HG03460 (cell line): ENCODE measurements at regions not wholly inside any gene's neighbourhood (a gene's known extent, or its start where the extent isn't known, plus 50 kb on each side); places are given as distances from the start of the nearest gene placed in this dataset.

ENCODE experiments used
- ATAC-seq: cut with Tn5 transposase; IDR thresholded peaks from one replicate; pipeline ENCODE4 v1.9.1; 2021; ENCODE audit not compliant: unreplicated experiment

- ATAC-seq: no peak
Measured at GRCh38 chr10:44301781-44302355, 83.0 kb downstream of the CXCL12 start.

DNA sequence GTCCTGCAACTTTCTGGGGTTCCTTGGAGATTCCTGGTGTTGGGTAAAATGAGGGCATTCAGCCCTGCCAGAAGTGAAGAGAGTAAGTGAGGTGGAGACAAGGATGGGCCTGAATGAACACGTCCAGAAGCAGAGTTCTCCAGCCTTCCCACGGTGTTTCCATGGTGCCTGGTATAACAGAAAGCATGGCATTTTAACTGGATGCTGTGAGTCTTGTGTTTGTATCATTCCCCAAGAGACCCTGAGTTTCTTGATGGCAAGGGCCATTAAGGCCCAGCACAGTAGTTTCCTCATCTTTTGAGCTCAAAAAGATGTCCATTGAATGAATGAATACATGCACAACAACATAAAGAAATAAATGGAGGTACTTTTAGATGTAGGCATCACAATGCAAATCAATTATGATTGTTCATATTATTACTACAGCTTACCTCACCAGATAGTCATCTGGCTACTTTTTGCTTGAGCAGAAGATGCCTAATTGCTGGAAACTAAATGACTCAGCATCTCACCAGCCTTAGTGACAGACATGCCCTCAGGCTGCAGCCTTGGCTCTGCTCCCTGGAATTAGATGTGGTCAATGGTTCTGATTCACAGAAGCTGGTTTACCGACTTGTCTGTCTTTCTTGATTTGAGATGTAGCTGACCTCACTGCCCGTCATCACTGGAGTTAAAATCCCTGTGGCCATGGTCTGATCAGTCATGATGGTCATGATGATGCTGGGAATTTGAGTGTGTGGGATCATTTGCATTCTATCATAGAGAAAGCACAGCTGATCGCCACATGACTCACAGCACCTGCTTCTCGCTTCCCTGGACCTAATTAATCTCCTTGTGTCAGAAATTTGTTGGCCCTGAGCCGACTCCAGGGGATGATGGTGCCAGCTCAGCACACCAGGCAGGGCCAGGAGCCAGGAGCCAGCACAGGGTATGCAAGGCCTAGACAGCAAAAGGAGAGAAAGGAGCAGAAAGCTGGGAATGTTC is 83.9 kb downstream of the CXCL12 start:
- ATAC-seq: peak; percentile 56

DNA sequence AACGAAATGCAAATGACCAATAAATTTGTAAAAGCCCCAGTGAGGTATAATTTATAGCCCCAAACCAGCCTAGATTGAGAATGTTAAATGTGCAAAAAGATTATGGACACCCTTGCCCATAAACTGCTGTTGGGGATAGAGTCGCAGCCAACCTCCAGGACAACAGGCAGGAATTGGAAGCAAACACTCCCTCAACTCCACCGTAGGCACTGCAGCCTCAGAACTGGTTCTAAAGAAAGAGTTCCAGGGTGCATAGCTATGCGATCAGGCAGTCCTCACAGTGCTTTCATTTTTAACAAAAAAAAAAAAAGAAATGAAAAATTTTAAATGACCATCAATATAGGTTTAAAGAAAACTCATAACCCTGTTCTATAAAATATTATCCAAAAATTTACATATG is 86.2 kb downstream of the CXCL12 start:
- no peak for ATAC-seq

- ATAC-seq: no peak
Measured at GRCh38 chr10:44297963-44298362, 86.9 kb downstream of the CXCL12 start.

GRCh38 chr10:44295644-44296241 is 89.2 kb downstream of the CXCL12 start:
- no peak for ATAC-seq

DNA sequence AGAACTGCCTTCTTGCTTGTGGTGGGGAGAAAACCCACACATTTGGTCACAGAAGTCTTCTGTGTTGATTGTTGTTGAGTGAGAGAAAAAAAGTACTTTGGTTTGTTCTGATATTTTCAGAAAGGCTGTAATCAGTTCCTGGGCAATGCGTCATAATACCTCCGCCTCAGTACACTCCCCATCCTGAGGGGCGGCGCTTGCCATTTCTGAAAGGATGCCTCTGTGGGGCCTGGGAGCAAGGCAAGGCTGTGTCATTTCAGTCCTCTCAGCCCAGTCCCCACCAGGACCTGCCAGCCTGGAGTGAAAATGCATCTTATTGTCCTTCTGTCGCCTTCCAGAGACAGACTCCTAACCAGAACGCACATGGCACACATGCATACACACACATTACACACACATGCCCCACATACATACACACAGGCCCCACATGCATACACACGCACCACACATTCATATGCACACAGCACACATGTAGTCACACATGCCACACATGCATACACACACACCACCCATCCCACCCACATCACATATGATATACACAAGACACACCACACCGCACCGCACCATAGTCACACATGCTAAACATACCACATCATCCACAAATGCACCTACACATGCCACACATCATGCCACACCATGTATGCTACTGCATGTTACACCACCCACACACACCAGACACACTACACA is 90.0 kb downstream of the CXCL12 start:
- no peak for ATAC-seq

DNA sequence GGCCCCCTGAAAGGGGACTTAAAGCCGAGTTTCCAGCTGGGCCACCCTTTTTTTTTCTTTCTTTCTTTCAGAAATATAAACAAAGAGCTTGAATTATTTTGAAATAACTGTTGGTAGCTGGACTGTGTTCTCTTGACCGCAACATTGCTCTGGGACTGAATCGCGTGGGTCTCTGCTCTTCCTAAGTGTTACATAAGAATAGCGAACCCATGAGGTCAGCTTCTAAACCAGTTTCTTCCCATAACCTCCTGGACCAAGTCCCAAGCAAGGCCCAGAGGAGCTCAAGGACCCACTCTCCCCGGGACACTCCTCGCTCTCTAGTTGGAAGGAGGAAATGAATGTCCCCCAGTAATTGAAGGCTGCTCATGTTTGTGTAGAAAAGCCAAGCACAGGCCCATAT is 91.1 kb downstream of the CXCL12 start:
- ATAC-seq: no peak

- no peak for ATAC-seq
Measured at GRCh38 chr10:44293306-44293778, 91.6 kb downstream of the CXCL12 start.

DNA sequence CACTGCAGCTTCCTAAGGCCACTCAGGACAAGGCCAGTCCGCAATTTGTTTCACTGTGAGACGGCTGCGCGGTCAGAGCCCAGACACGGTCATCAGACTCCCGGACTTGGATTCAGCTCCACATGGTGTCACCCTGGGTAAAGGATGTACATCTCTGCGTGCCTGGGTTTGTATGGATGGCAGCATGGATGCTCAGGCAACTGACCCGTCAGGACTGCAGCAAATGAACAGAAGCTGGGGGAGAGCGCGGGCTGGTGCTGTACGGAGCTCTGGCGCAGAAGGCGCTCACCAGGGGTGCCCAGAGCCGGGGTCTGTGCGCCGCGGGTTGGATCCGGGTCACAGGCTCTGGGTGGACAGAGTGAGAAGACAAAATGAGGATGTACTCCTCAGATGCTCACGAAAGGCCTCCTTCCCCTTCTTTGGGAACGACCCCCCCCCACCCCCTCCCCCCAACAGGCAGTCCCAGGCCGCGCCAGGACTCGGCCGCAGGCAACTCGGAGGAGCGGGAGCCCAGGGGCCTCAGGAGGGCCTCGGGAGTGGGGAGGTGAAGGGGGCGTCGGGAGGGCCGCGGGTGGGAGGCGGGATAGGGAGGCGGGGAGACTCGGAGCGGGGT is 92.4 kb downstream of the CXCL12 start:
- ATAC-seq: no peak

- no peak for ATAC-seq
Measured at GRCh38 chr10:44291091-44291490, 93.8 kb downstream of the CXCL12 start.

DNA sequence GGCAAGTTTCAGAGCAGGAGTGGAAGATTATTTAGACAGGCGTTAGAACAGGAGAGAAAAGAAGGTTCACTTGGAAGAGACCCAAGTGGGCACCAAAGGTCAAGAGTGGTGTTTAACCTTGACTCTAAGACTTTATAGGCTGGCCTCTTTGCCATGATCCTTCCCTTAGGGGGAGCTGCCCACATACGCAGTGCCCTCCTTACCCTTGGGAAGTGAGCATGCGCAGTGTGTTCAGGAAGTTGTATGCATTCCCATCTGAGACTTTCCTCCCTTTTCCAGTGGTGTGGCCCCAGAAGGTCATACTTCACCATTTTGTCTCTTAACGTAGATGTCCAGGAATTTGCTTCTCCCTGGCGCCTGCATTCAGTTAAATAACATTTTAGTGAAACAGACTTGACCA is 95.8 kb downstream of the CXCL12 start:
- no peak for ATAC-seq

GRCh38 chr10:44287408-44287807 is 97.5 kb downstream of the CXCL12 start:
- no peak for ATAC-seq

GRCh38 chr10:44284198-44285084 is 100.5 kb downstream of the CXCL12 start:
- no peak for ATAC-seq

- ATAC-seq: no peak
Measured at GRCh38 chr10:44282626-44283300, 102.1 kb downstream of the CXCL12 start.

DNA sequence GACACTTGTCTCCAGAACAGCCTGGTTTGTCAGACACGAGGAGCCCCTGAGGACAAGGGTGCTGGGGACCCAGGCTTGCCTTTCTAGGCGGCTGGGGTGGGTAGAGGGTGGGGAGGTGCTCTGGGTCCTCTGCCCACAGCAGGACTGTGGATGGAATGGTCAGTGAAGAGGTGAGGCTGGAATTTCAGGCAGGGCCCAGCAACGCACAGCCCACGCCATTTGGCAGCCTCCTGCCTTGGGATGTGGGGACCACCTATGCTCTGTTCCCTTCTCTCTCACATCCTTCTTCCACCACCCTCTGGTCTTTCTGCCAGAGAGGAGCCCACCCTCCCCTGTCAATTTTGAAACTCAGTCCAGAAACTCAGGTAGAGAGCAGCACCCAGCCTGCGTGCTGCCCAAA is 103.2 kb downstream of the CXCL12 start:
- ATAC-seq: no peak

DNA sequence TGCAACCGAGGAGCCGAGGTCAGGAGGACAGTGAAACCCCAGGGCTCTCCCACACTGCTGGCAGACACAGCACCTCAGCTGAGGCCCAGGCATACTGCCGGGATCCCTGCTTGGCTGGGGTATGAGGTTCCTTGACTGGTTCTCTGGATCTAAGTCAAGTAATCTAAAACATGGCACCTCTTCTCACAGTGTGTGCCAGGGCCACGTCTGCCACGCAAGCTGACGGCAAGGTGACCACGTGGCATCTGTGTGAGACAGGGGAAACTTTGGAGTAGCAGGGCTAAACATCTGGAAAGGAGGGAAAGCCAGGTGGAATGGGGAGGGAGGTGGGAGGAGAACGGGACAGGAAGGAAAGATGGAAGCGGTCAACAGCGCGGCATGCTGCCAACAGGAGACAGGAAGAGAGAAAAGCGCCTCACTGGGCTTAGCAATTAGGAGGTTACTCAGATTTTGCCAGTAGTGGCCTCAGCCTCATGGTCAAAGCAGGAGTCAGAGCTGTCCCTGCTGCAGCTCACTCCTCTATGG is 103.7 kb downstream of the CXCL12 start:
- no peak for ATAC-seq

- ATAC-seq: no peak
Measured at GRCh38 chr10:44280226-44281014, 104.5 kb downstream of the CXCL12 start.

DNA sequence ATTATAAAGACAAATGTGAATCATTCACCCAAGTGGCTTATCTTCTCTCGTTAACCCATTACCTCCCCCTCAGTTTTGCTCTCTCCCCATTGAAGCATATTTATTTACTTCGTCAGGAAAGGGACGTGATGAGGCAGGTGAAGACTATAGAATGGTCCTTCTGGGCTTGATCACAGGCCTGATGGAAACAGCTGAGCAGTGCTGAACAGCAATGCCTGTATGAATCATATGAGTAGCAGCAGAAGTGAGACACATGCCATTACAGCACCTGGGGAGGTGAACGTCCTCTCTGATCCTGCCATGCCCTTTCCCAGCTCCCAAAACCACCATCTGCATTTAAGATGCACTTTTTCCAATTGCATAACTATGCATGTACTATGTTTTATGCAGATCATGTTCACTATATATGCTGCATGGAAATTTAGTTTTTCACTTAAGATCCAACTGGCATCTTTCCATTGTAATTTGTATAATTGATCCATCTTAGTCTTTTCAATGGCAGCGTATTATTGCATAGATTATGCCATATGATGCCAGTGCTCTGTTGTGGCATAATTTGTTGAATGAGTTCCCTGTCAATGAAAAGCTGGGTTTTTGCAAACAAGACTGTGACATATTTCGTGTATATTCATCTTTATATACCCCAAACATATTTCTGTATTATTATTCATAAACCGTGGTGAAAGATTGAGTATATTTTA is 105.3 kb downstream of the CXCL12 start:
- ATAC-seq: no peak
